ENCODE measurements at regions not wholly inside any gene's neighbourhood (a gene's known extent, or its start where the extent isn't known, plus 50 kb on each side); places are given as distances from the start of the nearest gene placed in this dataset.
"Not testable (repeated sequence)": the region's sequence is repeated elsewhere in the genome, so short reads cannot be mapped to it uniquely, and the experiment has no call there.

- no peak for DNase-seq (ENCODE audit: low spot score)
These were observed 328.2 kb downstream of the FOXO1 start for GRCh38 chr13:40338217-40338616.

GRCh38 chr13:40340368-40341095 lies 325.9 kb downstream of the FOXO1 start:
- no peak for DNase-seq (ENCODE audit: low spot score)

- no peak for DNase-seq (ENCODE audit: low spot score)
These were observed 325.4 kb downstream of the FOXO1 start for GRCh38 chr13:40341096-40341471.

- no peak for DNase-seq (ENCODE audit: low spot score)
These were observed 324.9 kb downstream of the FOXO1 start for GRCh38 chr13:40341501-40341900.

- DNase-seq (ENCODE audit: low spot score), result no peak
These were observed 324.0 kb downstream of the FOXO1 start for GRCh38 chr13:40342461-40342860.

GRCh38 chr13:40342901-40343300 lies 323.5 kb downstream of the FOXO1 start:
- no peak for DNase-seq (ENCODE audit: low spot score)

GRCh38 chr13:40343550-40344269 lies 322.7 kb downstream of the FOXO1 start:
- DNase-seq (ENCODE audit: low spot score), result no peak

GRCh38 chr13:40344270-40345148 lies 321.9 kb downstream of the FOXO1 start:
- no peak for DNase-seq (ENCODE audit: low spot score)

GRCh38 chr13:40345149-40345514 lies 321.3 kb downstream of the FOXO1 start:
- DNase-seq (ENCODE audit: low spot score), result no peak

- no peak for DNase-seq (ENCODE audit: low spot score)
These were observed 320.6 kb downstream of the FOXO1 start for GRCh38 chr13:40345654-40346372.

GRCh38 chr13:40346592-40346991 lies 319.8 kb downstream of the FOXO1 start:
- DNase-seq (ENCODE audit: low spot score), result no peak

- no peak for DNase-seq (ENCODE audit: low spot score)
These were observed 318.3 kb downstream of the FOXO1 start for GRCh38 chr13:40348096-40348679.

- DNase-seq (ENCODE audit: low spot score), result no peak
These were observed 316.0 kb downstream of the FOXO1 start for GRCh38 chr13:40350283-40350992.

GRCh38 chr13:40351537-40352379 lies 314.7 kb downstream of the FOXO1 start:
- DNase-seq (ENCODE audit: low spot score), result no peak

GRCh38 chr13:40352380-40352778 lies 314.1 kb downstream of the FOXO1 start:
- DNase-seq (ENCODE audit: low spot score), result no peak

GRCh38 chr13:40352802-40353562 lies 313.5 kb downstream of the FOXO1 start:
- DNase-seq (ENCODE audit: low spot score), result no peak

GRCh38 chr13:40355126-40355724 lies 311.2 kb downstream of the FOXO1 start:
- DNase-seq (ENCODE audit: low spot score), result no peak

- DNase-seq (ENCODE audit: low spot score), result no peak
These were observed 310.4 kb downstream of the FOXO1 start for GRCh38 chr13:40356011-40356410.

- not testable (repeated sequence) for DNase-seq (ENCODE audit: low spot score)
These were observed 310.0 kb downstream of the FOXO1 start for GRCh38 chr13:40356458-40356857.

Data from LoVo (cell line).